Stimulated activated CD8-positive, alpha-beta memory T cell treated with anti-CD3 and anti-CD28 coated beads, Interleukin-4, amount 100 ng/mL, for 48 hours (primary cell): ENCODE measurements at regions not wholly inside any gene's neighbourhood (a gene's known extent, or its start where the extent isn't known, plus 50 kb on each side); places are given as distances from the start of the nearest gene placed in this dataset.
"Not testable (repeated sequence)": the region's sequence is repeated elsewhere in the genome, so short reads cannot be mapped to it uniquely, and the experiment has no call there.

Experiments
- DNase-seq: peaks from one replicate; pipeline ENCODE4 v3.0.0-alpha.2; 2020

GRCh38 chr5:34452170-34452828 is 203.8 kb upstream of the RAI14 start:
- no peak for DNase-seq

DNA sequence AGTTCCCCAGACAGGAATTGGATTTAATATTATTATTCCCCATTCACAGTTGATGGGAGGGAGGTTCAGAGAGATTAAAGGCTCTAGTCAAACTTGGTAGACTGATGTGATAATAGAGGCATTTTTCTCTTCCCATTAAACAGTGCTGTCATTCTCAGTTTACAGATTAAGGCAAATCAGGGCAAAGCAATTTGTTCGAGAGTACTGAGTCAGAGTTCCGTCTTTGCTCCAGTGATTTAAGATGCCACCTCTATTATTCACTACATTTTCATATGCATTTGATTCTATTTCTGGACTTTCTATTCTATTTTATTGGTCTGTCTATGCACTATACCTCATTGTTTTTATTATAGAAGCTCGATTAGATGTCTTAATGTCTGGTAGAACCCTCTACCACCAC is 201.0 kb upstream of the RAI14 start:
- no peak for DNase-seq

- no peak for DNase-seq
These were observed 196.2 kb upstream of the RAI14 start for GRCh38 chr5:34459908-34460307.

- DNase-seq = no peak
These were observed 195.6 kb upstream of the RAI14 start for GRCh38 chr5:34460496-34460895.

GRCh38 chr5:34464829-34465228 is 191.3 kb upstream of the RAI14 start:
- no peak for DNase-seq

- not testable (repeated sequence) for DNase-seq
These were observed 190.8 kb upstream of the RAI14 start for GRCh38 chr5:34465301-34465700.

- not testable (repeated sequence) for DNase-seq
These were observed 189.4 kb upstream of the RAI14 start for GRCh38 chr5:34466519-34467388.

DNA sequence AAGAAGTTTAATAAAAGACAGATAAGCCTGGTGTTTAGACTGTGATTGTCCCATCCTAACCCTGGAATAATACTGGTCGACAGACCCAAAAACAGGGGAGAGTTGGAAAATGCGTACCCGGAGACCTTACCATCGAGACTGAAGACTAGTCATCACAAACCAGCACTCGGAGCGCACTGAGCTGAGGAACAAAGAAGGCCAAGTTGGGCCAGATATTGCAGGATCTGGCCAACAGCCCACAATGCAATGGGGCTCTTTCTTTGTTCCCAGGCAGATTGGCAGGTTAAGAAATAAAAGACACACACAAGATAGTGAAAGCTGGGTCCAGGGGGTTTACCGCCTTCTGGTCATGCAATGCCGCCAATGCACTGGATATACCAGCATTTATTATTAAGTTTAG is 188.7 kb upstream of the RAI14 start:
- DNase-seq = no peak

DNA sequence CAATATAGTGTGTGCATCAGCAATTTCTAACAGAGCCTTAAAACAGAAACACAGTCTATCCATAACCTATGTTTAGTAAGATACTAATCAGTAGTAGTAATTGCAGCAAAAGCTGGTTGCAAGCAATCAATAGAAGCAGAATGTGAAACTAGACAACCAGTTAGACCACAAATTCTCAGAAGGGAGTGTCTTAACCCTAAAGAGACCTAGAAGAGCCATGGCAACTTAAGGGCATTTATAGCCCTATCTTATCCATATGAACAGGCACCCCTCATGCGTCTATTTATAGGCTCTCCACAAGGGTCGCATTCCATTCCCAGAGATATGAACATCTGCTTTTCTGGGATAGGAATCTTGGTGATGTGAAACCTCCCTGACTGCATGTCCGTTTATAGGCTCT is 188.1 kb upstream of the RAI14 start:
- DNase-seq = not testable (repeated sequence)

DNA sequence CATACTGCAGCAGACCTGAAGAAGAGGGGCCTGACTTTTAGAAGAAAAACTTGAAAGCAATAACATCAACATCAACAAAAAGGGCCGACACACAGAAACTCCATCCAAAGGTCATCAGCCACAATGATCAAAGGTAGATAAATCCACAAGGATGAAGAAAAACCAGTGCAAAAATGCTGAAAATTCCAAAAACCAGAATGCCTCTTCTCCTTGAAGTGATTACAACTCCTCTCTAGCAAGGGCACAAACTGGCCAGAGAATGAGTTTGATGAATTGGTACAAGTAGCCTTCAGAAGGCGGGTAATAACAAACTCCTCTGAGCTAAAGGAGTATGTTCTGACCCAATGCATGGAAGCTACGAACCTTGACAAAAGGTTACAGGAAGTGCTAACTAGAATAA is 186.2 kb upstream of the RAI14 start:
- no peak for DNase-seq

DNA sequence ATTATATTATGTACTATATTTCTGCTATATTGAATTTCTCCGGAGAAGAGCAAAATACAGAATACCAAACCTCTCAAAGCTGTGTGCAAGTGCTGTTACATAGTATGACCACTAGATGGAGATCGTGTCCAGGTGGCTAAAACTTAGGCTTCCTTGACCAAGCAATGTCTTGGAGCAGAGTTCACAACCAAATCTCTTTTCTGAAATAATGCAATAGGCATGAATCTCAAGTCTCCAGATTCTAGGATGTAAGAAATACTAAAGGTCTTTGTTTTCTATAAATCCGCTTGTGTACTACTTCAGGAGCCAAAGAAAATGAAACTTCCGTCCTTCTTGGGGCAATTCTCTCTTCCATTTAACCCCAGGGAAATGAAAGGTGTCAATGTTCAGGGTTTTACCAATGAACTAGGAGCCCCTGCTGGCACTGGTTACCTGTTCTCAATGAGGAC is 181.5 kb upstream of the RAI14 start:
- DNase-seq = no peak

DNA sequence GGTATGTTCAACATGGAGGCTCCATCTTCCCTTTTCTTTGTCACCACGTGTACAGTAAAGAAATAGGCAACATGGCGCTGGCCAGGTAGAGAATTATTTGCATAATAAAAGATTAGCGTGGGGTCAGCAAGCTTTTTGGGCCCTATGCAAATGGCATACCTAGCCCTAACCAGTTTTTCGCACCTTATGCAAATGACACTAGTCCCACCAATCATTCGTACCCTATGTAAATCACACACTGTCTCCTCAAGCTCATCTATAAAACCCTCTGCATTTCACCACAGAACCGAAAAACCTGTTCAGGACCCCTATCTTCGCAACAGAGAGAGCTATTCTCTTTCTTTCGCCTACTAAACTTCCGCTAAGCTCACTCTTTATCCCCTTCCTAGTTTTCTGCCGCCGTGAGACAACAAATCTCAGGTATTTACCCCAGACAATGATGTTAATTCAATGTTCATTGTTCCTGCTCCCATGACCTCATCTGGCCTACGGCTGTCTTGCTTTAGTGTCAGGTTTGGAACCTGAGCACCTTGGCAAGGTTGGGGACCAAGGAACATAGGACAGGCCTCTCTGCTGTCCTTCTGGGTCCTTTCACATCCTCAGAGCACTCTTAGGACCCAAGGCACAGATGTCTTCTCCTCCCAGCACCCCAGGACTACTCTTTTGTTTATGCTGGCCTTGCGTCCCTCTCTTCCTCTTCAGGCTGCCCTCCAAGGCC is 180.7 kb upstream of the RAI14 start:
- DNase-seq = no peak

- DNase-seq = no peak
These were observed 179.1 kb upstream of the RAI14 start for GRCh38 chr5:34476941-34477565.

DNA sequence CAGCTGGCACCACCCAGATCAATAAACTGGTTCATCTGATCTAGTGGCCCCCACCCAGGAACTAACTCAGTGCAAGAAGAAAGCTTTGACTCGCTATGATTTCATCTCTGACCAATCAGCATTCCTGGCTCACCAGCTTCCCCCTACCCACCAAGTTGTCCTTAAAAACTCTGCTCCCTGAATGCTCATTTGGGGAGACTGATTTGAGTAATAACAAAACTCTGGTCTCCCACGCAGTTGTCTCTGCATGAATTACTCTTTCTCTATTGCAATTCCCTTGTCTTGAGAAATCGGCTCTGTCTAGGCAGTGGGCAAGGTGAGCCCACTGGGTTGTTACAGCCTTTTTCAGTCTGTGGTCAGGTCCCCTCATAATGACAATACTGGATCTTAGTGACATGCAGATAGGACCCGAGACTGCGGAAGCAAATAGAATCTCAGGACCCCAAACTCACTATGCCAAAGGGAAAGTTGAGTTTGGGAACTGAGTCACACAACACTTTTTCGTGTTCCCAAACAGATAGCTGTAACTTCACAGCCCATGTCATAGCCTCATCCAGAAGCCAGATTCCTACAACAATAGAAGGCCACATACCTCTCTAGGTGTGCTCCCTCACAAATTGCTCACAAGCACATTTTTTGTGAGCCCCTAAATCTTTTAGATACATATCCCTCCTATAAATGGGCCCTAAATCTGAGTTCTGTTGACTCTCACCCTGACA is 175.2 kb upstream of the RAI14 start:
- no peak for DNase-seq

GRCh38 chr5:34483442-34484033 is 172.6 kb upstream of the RAI14 start:
- DNase-seq = no peak

DNA sequence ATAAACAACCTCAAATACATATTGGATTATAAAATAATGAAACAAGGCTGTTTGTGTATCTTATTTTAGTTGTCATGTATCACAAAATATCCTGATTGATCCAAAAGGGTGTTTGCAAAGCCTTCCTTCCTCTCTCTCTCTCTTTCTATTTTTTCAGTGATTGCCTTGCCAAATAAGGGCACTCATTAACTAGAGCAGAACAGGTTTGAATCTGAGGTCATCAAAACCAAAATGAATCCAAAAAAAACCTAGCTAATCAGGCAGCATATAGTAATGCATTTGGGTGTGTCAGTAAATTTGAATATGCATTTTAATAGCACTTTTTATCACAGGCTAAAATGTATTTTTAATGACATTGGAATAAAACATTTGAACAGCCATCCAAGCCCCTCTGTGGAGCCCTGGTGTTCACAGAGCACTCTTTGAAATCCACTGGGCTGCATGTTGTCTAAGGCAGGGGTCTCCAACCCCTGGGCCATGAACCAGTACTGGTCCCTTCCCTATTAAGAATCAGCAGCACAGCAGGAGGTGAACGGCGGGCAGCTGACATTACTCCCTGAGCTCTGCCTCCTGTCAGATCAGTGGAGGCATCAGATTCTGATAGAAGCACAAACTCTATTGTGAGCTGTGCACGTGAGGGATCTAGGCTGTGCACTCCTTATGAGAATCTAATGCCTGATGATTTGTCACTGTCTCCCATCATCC is 171.8 kb upstream of the RAI14 start:
- no peak for DNase-seq

DNA sequence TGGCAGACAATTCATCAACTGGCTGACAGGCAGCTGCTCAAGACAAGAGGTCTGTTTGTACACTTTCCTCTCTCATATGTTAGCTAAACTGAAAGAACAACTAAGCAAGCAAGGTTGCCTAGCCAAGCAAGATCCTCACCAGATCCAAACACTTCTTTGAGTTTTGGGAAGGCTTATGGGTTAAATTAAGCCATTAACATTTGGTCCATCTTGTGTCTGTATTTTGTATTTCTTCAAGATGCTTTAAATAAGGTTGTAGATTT is 170.4 kb upstream of the RAI14 start:
- DNase-seq = no peak

- DNase-seq = peak; percentile 85
These were observed 169.8 kb upstream of the RAI14 start for GRCh38 chr5:34486160-34486848.

DNA sequence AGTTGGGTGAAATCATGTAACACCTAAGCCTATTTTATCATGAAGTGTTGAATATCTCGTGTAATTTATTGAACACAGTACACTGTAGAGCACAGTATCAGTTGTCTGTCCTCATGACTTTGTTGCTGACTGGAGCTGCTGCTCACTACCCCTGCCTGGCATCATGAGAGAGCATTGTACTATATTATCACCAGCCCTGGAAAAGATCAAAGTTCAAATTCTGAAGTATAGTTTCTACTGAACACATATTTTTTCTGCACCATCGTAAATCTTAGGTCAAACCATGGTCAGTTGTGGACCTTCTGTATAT is 169.3 kb upstream of the RAI14 start:
- DNase-seq = no peak

DNA sequence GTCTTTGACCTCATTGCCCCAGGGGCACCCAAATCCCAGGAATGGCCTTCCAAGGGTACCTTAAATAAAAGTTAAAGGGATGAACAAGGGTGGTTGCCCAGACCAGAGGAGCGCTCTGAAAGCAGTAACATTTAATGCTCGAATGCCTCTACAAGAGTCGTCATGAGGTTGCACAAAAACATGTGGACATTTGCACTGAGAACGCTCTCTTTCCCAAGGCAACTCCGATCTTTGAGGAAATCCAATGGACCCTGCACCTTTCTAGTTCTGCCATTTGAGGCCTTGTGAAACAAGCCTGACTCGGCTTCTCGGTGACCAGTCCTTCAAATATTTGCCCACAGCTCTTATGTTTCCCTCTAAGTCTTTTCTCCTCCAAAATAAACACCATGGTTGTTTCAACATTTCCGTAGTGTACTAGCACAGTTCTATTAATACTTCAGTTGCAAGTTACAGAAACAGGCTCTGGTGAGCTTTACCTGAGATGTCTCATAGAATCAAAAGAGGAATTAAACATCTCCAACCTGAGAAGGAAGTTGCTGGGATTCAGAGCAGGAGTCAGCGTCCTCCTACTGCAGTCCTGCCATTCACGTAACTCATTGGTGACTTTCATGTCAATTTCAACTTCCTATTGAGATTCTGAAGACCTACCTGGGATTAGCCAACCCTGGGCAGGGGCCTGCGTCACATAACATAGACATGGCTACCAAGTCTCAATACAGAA is 168.8 kb upstream of the RAI14 start:
- DNase-seq = no peak

DNA sequence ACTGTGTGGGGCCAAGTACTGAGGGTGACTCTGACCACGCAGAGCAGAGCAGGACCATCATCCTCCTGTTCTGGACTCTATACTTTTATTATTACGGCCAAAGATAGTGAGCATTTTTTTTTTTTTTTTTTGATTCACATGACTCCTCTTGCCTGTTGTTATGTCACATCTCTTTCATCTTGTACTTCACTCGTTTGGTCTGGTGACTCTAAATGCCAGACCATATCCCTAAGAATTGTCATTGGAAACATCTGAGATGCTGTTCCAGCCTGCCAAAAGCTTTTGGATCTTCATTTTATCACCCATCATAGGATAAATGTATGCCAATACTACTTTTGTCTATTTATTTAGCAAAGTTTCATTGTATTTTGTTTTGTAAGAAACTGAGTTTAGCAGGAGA is 168.2 kb upstream of the RAI14 start:
- no peak for DNase-seq
